ENCODE measurements at regions not wholly inside any gene's neighbourhood (a gene's known extent, or its start where the extent isn't known, plus 50 kb on each side); places are given as distances from the start of the nearest gene placed in this dataset.

DNA sequence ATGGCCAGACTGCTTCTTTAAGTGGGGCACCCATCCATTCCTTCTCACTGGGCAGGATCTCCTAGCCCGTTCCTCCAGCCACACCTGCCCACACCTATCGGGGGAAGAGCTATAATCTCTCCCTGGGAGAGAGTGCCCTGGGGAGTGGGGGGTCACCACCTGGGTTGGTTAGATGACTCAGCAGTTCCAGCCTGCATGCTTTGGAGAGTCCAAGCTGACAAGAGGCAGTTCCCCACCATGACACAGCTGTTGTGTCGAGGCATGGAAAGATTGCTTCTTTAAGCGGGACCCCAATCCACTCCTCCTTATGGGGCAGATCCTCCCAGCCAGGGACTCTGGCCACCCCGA lies 52.6 kb upstream of the PPFIA2 start:
- no peak overlapping the region for H3K4me3 ChIP-seq (ENCODE audit: low read depth, low read length)
- DNase-seq (ENCODE audit: low read depth): no peak
- TF ChIP-seq, protein P1, sequence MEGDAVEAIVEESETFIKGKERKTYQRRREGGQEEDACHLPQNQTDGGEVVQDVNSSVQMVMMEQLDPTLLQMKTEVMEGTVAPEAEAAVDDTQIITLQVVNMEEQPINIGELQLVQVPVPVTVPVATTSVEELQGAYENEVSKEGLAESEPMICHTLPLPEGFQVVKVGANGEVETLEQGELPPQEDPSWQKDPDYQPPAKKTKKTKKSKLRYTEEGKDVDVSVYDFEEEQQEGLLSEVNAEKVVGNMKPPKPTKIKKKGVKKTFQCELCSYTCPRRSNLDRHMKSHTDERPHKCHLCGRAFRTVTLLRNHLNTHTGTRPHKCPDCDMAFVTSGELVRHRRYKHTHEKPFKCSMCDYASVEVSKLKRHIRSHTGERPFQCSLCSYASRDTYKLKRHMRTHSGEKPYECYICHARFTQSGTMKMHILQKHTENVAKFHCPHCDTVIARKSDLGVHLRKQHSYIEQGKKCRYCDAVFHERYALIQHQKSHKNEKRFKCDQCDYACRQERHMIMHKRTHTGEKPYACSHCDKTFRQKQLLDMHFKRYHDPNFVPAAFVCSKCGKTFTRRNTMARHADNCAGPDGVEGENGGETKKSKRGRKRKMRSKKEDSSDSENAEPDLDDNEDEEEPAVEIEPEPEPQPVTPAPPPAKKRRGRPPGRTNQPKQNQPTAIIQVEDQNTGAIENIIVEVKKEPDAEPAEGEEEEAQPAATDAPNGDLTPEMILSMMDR (conservative IDR thresholded peaks at IDR 0.05; ENCODE audit: low read depth, low read length): no peak

DNA sequence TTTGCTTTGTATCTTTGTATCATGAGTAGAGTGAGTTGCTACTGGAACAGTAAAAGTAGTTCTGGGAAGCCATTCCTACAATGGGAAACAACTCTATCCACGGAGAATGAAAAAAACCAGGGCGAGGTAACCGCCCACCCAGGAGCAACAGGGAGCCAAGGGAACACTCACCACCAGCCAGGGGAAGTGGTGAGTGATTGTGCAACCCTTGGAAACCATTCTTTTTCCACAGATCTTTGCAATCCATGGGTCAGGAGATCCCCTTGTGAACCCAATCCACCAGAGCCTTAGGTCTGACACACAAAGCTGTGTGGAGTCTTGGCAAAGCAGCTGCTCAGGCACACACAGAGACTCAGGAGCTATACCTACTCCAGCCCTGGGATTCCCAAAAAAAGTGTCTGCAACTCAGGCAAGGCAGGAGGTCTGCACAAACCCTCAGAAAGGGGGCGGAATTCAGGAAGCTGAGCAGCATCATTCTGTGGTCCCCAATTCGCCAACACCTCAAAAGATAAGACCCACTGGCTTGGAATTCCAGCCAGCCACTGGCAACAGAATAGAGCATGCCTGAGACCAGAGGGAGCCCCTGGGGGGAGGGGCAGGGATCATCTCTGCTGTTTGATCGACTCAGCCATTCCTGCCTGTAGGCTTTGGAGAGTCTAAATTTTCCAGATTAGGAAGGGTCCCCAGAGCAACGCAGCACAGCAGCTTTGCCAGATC lies 52.1 kb upstream of the PPFIA2 start:
- TF ChIP-seq, protein P1 (conservative IDR thresholded peaks at IDR 0.05; ENCODE audit: low read depth, low read length): no peak
- H3K4me3 ChIP-seq (ENCODE audit: low read depth, low read length): no peak overlapping the region
- DNase-seq (ENCODE audit: low read depth): peak; percentile 27

DNA sequence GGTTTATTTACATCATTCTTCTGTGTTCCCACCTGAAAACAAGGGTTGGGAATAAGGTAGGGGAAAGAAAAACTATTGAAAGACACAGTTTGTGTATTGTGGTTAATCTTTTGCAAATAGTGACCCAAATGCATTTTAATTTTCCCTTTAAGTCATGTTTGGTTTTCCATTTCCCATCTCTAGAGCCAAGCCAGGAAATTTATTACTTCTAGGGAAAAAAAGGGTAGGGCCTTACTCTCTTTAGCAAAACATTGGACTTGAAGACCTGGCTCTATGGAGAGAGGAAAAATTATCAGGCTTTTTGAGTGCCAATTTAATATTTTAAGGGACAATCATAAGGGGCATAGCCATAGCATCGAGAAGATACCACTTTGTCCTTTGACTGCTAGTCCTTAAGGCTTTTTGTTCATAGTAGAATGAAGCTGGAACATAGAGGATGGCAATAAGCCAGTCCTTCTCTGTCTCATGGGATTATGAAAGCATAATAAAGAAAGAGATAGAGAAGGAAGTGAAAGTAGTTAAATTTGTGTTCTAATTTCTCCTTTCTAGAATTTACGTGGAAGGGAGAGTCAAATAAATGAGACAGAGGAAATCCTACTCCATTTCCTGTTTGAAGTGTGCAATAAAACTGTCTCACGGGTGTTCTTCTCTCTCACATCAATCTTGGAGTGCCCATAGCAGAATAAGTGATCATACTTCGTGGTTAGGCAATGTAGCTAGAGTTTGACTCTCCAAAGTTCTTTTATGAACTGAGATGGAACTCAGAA lies 50.9 kb upstream of the PPFIA2 start:
- no peak for DNase-seq (ENCODE audit: low read depth)
- H3K4me3 ChIP-seq (ENCODE audit: low read depth, low read length): no peak overlapping the region
- TF ChIP-seq, protein P1 (conservative IDR thresholded peaks at IDR 0.05; ENCODE audit: low read depth, low read length): no peak

DNA sequence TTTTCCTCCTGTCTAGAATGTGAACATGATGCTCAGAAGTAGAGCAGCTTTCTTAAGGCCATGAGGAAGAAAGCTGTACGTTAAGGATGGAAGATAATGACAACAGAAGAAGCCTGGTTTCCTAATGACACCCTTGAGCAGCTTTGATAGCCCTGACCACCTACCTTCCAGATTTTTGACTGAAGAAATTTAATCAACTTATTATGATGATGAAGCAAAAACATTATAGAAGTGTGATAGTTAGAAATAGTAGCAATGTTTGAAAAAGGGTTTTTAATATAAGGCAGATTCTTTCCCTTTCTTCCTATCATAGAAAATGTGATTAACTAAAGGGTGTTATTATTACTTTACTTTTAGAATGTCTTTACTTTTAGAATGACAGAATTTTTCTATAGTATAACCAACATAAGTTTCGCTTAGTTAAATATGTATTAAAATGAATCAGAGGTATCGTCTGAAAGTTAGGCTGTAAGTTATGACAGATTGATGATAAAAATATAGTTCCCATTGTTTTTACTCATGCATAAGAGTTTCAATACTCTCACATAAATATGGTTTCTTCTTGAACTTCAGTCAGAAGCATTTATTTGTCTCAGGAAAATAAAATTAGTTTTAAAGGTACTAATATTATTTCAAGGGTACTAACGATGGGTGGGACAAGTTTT lies 50.1 kb upstream of the PPFIA2 start:
- TF ChIP-seq, protein P1 (conservative IDR thresholded peaks at IDR 0.05; ENCODE audit: low read depth, low read length): no peak
- no peak overlapping the region for H3K4me3 ChIP-seq (ENCODE audit: low read depth, low read length)

More for the DNA sequence above, 50.1 kb upstream of the PPFIA2 start:
- DNase-seq (ENCODE audit: low read depth): no peak

Data from epithelial cell of proximal tubule (primary cell).